Activated CD4-positive, alpha-beta T cell treated with anti-CD3 and anti-CD28 coated beads, Interleukin-2, amount 10 ng/mL, durations not matched to agents 24 days and 14 days (primary cell): ENCODE measurements at regions not wholly inside any gene's neighbourhood (a gene's known extent, or its start where the extent isn't known, plus 50 kb on each side); places are given as distances from the start of the nearest gene placed in this dataset.
"Not testable (repeated sequence)": the region's sequence is repeated elsewhere in the genome, so short reads cannot be mapped to it uniquely, and the experiment has no call there.

ENCODE experiments used
- DNase-seq: peaks from one replicate; pipeline ENCODE4 v3.0.0; 2022
- H3K27ac Mint-ChIP-seq: one replicate; pipeline ENCODE4 v1.8.0; 2022; ENCODE audit warnings: mild to moderate bottlenecking, mixed read lengths
- H3K27me3 Mint-ChIP-seq: one replicate; pipeline ENCODE4 v1.8.0; 2022; ENCODE audit warnings: mixed read lengths
- H3K36me3 Mint-ChIP-seq: one replicate; pipeline ENCODE4 v1.8.0; 2022; ENCODE audit warnings: low read depth, mild to moderate bottlenecking, mixed read lengths
- H3K4me1 Mint-ChIP-seq: one replicate; pipeline ENCODE4 v1.8.0; 2021; ENCODE audit warnings: mixed read lengths
- H3K4me3 Mint-ChIP-seq: one replicate; pipeline ENCODE4 v1.8.0; 2022; ENCODE audit warnings: mild to moderate bottlenecking, moderate library complexity, mixed read lengths
- H3K9me3 Mint-ChIP-seq: one replicate; pipeline ENCODE4 v1.8.0; 2021; ENCODE audit warnings: mixed read lengths
- intact Hi-C: fragments of 100-400 bp; cut with micrococcal nuclease; formaldehyde crosslinking; loops from one replicate; pipeline ENCODE4 v1.15.1; 2023

- intact Hi-C loops: no loop called here
- H3K27ac Mint-ChIP-seq: no peak overlapping the region
- DNase-seq: peak; percentile 79
- H3K36me3 Mint-ChIP-seq: no peaks in the 10 kb centered on the region
- peaks cover 2% of the 10 kb centered on the region for H3K4me1 Mint-ChIP-seq
- H3K4me3 Mint-ChIP-seq: no peak overlapping the region
- H3K27me3 Mint-ChIP-seq: no peaks in the 10 kb centered on the region
- no peaks in the 10 kb centered on the region for H3K9me3 Mint-ChIP-seq
Measured at GRCh38 chr1:4172644-4173599, 272.9 kb upstream of the C1orf174 start.

GRCh38 chr1:4173731-4174130 lies 273.7 kb upstream of the C1orf174 start:
- Mint-ChIP-seq H3K27me3 (no peaks in the 10 kb centered on the region), H3K4me3 (no peak overlapping the region), H3K4me1 (peaks cover 2% of the 10 kb centered on the region), H3K9me3 (no peaks in the 10 kb centered on the region), H3K27ac (no peak overlapping the region), H3K36me3 (no peaks in the 10 kb centered on the region)
- no peak for DNase-seq
- intact Hi-C loops: no loop called here

- no peaks in the 10 kb centered on the region for H3K36me3 Mint-ChIP-seq
- intact Hi-C loops: no loop called here
- H3K9me3 Mint-ChIP-seq: no peaks in the 10 kb centered on the region
- no peak for DNase-seq
- H3K4me1 Mint-ChIP-seq: peaks cover 2% of the 10 kb centered on the region
- no peak overlapping the region for H3K4me3 Mint-ChIP-seq
- H3K27ac Mint-ChIP-seq: no peak overlapping the region
- H3K27me3 Mint-ChIP-seq: no peaks in the 10 kb centered on the region
Measured at GRCh38 chr1:4174291-4175200, 274.5 kb upstream of the C1orf174 start.

GRCh38 chr1:4175566-4176405 lies 275.7 kb upstream of the C1orf174 start:
- Mint-ChIP-seq H3K9me3 (no peaks in the 10 kb centered on the region), H3K27me3 (no peaks in the 10 kb centered on the region), H3K4me1 (peaks cover 2% of the 10 kb centered on the region), H3K27ac (no peak overlapping the region), H3K36me3 (no peaks in the 10 kb centered on the region), H3K4me3 (no peak overlapping the region)
- intact Hi-C loops: no loop called here
- DNase-seq: no peak

GRCh38 chr1:4176841-4177240 lies 276.8 kb upstream of the C1orf174 start:
- DNase-seq: no peak
- Mint-ChIP-seq H3K9me3 (no peaks in the 10 kb centered on the region), H3K27me3 (no peaks in the 10 kb centered on the region)

GRCh38 chr1:4177425-4178150 lies 277.5 kb upstream of the C1orf174 start:
- intact Hi-C loops: no loop called here
- no peaks in the 10 kb centered on the region for H3K36me3 Mint-ChIP-seq
- no peak overlapping the region for H3K27ac Mint-ChIP-seq
- no peaks in the 10 kb centered on the region for H3K9me3 Mint-ChIP-seq
- no peak overlapping the region for H3K4me3 Mint-ChIP-seq
- H3K27me3 Mint-ChIP-seq: no peaks in the 10 kb centered on the region
- peaks cover 2% of the 10 kb centered on the region for H3K4me1 Mint-ChIP-seq
- no peak for DNase-seq

More at GRCh38 chr1:4176841-4177240, 276.8 kb upstream of the C1orf174 start:
- Mint-ChIP-seq H3K36me3 (no peaks in the 10 kb centered on the region), H3K27ac (no peak overlapping the region), H3K4me1 (peaks cover 2% of the 10 kb centered on the region), H3K4me3 (no peak overlapping the region)
- intact Hi-C loops: no loop called here

GRCh38 chr1:4178501-4179113 lies 278.5 kb upstream of the C1orf174 start:
- no peaks in the 10 kb centered on the region for H3K36me3 Mint-ChIP-seq
- H3K4me3 Mint-ChIP-seq: no peak overlapping the region
- no peak overlapping the region for H3K27ac Mint-ChIP-seq
- H3K4me1 Mint-ChIP-seq: peaks cover 2% of the 10 kb centered on the region
- no peaks in the 10 kb centered on the region for H3K9me3 Mint-ChIP-seq
- DNase-seq: no peak
- intact Hi-C loops: no loop called here
- H3K27me3 Mint-ChIP-seq: no peaks in the 10 kb centered on the region

GRCh38 chr1:4179914-4180735 lies 280.1 kb upstream of the C1orf174 start:
- peaks cover 2% of the 10 kb centered on the region for H3K4me1 Mint-ChIP-seq
- intact Hi-C loops: no loop called here
- H3K9me3 Mint-ChIP-seq: no peaks in the 10 kb centered on the region
- H3K27ac Mint-ChIP-seq: no peak overlapping the region
- no peak for DNase-seq
- H3K4me3 Mint-ChIP-seq: no peak overlapping the region
- H3K27me3 Mint-ChIP-seq: no peaks in the 10 kb centered on the region
- no peaks in the 10 kb centered on the region for H3K36me3 Mint-ChIP-seq

GRCh38 chr1:4186486-4186885 lies 286.4 kb upstream of the C1orf174 start:
- H3K4me3 Mint-ChIP-seq, intact Hi-C loops, DNase-seq, H3K36me3 Mint-ChIP-seq, H3K27ac Mint-ChIP-seq, H3K9me3 Mint-ChIP-seq, H3K4me1 Mint-ChIP-seq, H3K27me3 Mint-ChIP-seq: not testable (repeated sequence)

- Mint-ChIP-seq H3K9me3 (peaks cover 15% of the 10 kb centered on the region), H3K27me3 (peaks cover 2% of the 10 kb centered on the region), H3K4me1 (no peaks in the 10 kb centered on the region), H3K36me3 (no peaks in the 10 kb centered on the region), H3K4me3 (no peak overlapping the region), H3K27ac (no peak overlapping the region)
- no peak for DNase-seq
- intact Hi-C loops: no loop called here
Measured at GRCh38 chr1:4203501-4203900, 303.4 kb upstream of the C1orf174 start.

GRCh38 chr1:4207183-4207582 lies 307.1 kb upstream of the C1orf174 start:
- Mint-ChIP-seq H3K27ac (no peak overlapping the region), H3K4me1 (no peaks in the 10 kb centered on the region), H3K27me3 (no peaks in the 10 kb centered on the region), H3K9me3 (peaks cover 15% of the 10 kb centered on the region), H3K4me3 (no peak overlapping the region), H3K36me3 (no peaks in the 10 kb centered on the region)
- intact Hi-C loops: no loop called here
- DNase-seq: no peak
